ENCODE measurements at regions not wholly inside any gene's neighbourhood (a gene's known extent, or its start where the extent isn't known, plus 50 kb on each side); places are given as distances from the start of the nearest gene placed in this dataset.
A peak's percentile ranks its signal among the peaks of the same experiment; 100 is the strongest.

DNA sequence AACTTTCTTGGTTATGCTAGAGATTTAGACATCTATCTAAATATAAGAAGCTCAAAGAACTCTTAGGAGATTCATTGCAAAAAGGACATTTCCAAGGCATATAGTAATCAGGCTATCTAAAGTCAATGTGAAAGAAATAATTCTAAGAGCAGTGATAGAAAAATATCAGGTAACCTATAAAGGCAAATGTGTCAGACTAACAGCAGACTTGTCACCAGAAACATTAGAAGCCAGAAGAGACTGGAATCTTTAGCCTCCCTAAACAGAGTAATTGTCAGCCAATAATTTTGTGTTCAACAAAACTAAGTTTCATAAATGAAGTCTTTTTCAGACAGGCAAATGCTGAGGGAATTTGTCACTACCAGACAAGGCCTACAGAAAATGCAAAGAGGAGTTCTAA is 122.0 kb upstream of the SCAF11 start:
- TF ChIP-seq, protein P1, sequence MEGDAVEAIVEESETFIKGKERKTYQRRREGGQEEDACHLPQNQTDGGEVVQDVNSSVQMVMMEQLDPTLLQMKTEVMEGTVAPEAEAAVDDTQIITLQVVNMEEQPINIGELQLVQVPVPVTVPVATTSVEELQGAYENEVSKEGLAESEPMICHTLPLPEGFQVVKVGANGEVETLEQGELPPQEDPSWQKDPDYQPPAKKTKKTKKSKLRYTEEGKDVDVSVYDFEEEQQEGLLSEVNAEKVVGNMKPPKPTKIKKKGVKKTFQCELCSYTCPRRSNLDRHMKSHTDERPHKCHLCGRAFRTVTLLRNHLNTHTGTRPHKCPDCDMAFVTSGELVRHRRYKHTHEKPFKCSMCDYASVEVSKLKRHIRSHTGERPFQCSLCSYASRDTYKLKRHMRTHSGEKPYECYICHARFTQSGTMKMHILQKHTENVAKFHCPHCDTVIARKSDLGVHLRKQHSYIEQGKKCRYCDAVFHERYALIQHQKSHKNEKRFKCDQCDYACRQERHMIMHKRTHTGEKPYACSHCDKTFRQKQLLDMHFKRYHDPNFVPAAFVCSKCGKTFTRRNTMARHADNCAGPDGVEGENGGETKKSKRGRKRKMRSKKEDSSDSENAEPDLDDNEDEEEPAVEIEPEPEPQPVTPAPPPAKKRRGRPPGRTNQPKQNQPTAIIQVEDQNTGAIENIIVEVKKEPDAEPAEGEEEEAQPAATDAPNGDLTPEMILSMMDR (IDR thresholded peaks at IDR 0.05; ENCODE audit: low read depth, low read length, missing control alignments) = no peak
- H3K27me3 ChIP-seq (replicated peaks) = no peaks in the 10 kb centered on the region
- no peak overlapping the region for H3K4me3 ChIP-seq (ENCODE audit: low read depth, low read length)
- in situ Hi-C loops (cut with HindIII; ENCODE audit: low pct_ligation_motif_present, low sequenced_read_pairs) = no loop called here
- no peaks in the 10 kb centered on the region for H3K36me3 ChIP-seq (replicated peaks)
- H3K27ac ChIP-seq = no peak overlapping the region
- DNase-seq = no peak

DNA sequence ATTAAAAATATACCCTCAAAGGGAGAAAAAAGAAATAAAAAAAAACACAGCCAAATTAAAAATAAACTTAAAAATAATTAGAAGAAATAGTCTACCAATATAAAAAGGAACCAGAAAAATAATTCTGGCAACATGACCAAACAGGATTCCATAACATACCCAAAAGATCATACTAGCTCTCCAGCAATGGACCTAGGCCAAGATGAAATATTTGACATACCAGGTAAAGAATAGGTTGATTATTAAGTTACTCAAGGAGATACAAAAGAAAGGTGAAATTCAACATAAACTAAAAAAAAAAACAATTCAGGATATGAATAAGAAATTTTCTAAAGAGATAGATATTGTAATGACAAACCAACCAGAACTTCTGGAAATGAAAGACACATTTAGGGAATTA is 121.3 kb upstream of the SCAF11 start:
- no peaks in the 10 kb centered on the region for H3K27me3 ChIP-seq (replicated peaks)
- H3K27ac ChIP-seq = no peak overlapping the region
- TF ChIP-seq, protein P1 (IDR thresholded peaks at IDR 0.05; ENCODE audit: low read depth, low read length, missing control alignments) = no peak
- no peaks in the 10 kb centered on the region for H3K36me3 ChIP-seq (replicated peaks)
- in situ Hi-C loops (cut with HindIII; ENCODE audit: low pct_ligation_motif_present, low sequenced_read_pairs) = no loop called here
- H3K4me3 ChIP-seq (ENCODE audit: low read depth, low read length) = no peak overlapping the region
- no peak for DNase-seq

DNA sequence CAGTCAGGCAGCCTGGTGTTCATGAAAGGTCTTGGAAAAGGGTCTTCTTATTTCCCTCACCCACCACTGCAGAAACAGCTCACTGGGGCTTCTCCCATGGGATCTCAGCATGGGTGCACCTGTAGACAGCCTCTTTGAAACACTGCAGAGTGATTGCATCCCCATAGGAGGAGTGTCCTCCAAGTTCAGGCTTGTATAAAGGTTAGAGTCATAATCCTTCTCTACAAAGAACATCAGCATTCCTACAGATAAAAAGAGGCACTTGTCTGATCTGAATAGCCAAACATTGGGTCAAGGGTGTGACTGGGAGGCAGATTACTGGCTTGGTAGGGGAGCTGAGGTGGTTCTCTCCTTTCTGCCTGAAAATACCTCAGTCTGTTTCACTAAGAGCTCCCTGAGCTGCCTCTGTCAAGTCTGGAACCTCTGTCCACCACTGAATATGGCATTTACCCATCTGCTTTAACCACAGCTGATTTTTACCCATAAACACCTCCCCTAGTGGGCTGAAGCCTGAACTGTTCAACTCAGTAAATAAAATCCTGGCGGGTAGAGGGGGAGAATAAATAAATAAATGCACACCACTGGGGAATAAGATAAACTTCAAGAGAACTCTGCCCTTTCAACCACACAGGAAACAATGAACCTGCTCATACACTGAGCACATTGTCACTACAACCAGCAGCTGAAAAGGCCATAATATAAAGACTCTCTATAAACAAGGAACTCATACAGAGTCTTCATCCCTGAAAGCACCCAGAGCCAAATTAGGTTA is 120.7 kb upstream of the SCAF11 start:
- DNase-seq = no peak
- Histone ChIP-seq H3K4me3 (ENCODE audit: low read depth, low read length) (no peak overlapping the region), H3K36me3 (replicated peaks) (no peaks in the 10 kb centered on the region), H3K27ac (no peak overlapping the region), H3K27me3 (replicated peaks) (no peaks in the 10 kb centered on the region)
- in situ Hi-C loops (cut with HindIII; ENCODE audit: low pct_ligation_motif_present, low sequenced_read_pairs) = no loop called here
- TF ChIP-seq, protein P1 (IDR thresholded peaks at IDR 0.05; ENCODE audit: low read depth, low read length, missing control alignments) = peak; percentile 27

DNA sequence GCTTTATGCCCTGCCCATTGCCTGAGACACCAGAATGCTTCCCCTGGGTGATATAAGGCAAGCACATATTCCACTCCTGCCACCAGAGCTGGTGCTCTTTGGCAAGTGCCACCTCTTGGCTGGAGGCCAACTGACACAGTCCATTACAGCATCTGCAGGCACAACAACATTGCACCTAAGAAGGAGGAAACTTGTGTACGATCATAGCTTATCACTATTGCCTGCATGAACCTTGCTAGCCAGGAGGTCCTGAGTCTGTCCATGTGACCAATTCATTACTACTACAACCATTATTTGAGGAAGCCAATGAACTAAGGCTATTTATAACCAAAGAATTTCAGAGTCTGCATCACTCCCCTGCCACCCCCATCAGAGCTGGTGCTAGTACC is 119.8 kb upstream of the SCAF11 start:
- TF ChIP-seq, protein P1 (IDR thresholded peaks at IDR 0.05; ENCODE audit: low read depth, low read length, missing control alignments) = no peak
- Histone ChIP-seq H3K4me3 (ENCODE audit: low read depth, low read length) (no peak overlapping the region), H3K36me3 (replicated peaks) (no peaks in the 10 kb centered on the region), H3K27ac (no peak overlapping the region), H3K27me3 (replicated peaks) (no peaks in the 10 kb centered on the region)
- in situ Hi-C loops (cut with HindIII; ENCODE audit: low pct_ligation_motif_present, low sequenced_read_pairs) = no loop called here
- DNase-seq = no peak

DNA sequence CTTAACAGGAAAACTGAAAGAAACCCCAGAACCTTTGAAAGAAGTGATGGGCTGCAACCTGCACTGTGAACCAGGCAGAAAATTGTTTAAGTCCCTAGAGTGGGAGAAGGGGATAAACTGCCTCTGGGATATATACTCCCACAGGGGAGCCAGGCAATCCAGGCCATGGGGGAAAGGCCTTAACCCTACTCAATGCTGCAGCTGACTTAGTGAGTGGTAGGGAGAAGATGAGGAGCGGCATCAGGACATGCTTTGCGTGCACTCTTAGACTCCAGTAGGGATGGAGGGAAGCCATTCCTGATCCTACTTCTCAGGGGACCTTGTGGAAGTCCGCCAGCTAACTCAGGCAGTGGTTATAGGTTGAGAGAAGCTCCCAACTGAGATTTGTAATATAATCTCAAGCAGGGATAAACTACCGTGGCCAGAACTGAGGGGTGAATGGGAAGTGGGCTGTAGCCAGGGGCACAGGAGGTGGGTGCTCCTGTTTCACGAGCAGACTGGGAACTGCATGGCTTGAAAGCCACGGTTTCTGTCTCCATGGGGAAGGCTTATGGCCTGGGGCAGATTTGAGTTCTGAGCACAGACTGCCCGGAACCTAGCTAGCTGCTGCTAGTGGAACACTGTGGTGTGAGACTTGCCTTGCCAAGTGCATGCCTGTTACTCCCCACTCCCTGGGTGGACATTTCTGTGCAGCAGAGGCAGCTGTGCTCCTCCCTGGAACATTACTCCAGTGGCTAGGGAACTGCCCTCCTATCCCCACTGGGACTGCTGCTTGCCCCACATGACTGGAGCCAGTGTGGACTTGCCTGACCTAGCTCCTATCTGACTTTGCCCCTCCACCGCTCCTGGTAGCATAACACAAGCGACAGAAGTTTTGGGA is 119.2 kb upstream of the SCAF11 start:
- Histone ChIP-seq H3K27ac (no peak overlapping the region), H3K4me3 (ENCODE audit: low read depth, low read length) (no peak overlapping the region), H3K27me3 (replicated peaks) (no peaks in the 10 kb centered on the region), H3K36me3 (replicated peaks) (no peaks in the 10 kb centered on the region)
- no peak for DNase-seq
- in situ Hi-C loops (cut with HindIII; ENCODE audit: low pct_ligation_motif_present, low sequenced_read_pairs) = no loop called here
- TF ChIP-seq, protein P1 (IDR thresholded peaks at IDR 0.05; ENCODE audit: low read depth, low read length, missing control alignments) = no peak

All from brain microvascular endothelial cell (primary cell).